H9 (cell line): ENCODE measurements at regions not wholly inside any gene's neighbourhood (a gene's known extent, or its start where the extent isn't known, plus 50 kb on each side); places are given as distances from the start of the nearest gene placed in this dataset.

Experiments
- DNase-seq: peaks from one replicate; pipeline ENCODE4 v3.0.0-alpha.2; 2017
- H2AFZ ChIP-seq: one replicate; pipeline ENCODE4 v1.6.1; 2013; ENCODE audit warnings: mild to moderate bottlenecking, low read length, control low read depth, moderate library complexity
- H2AK5ac ChIP-seq: 2 replicates; pipeline ENCODE4 v1.6.1; 2013; ENCODE audit warnings: low read length, control low read depth, mixed read lengths; ENCODE audit not compliant: insufficient read length
- H2BK120ac ChIP-seq: one replicate; pipeline ENCODE4 v1.6.1; 2013; ENCODE audit warnings: low read depth, mild to moderate bottlenecking, low read length, control low read depth, inconsistent platforms; ENCODE audit not compliant: poor library complexity, severe bottlenecking
- H2BK12ac ChIP-seq: 2 replicates; pipeline ENCODE4 v1.6.1; 2013; ENCODE audit warnings: low read length, control low read depth, mixed read lengths, low read depth; ENCODE audit not compliant: insufficient read length
- H2BK15ac ChIP-seq: 2 replicates; pipeline ENCODE4 v1.6.1; 2013; ENCODE audit warnings: low read depth, low read length, control low read depth
- H2BK20ac ChIP-seq: one replicate; pipeline ENCODE4 v1.6.1; 2013; ENCODE audit warnings: low read depth, mild to moderate bottlenecking, low read length, control low read depth, inconsistent platforms; ENCODE audit not compliant: poor library complexity, severe bottlenecking
- H2BK5ac ChIP-seq: 2 replicates; pipeline ENCODE4 v1.6.1; 2013; ENCODE audit warnings: low read length, control low read depth, mixed read lengths; ENCODE audit not compliant: insufficient read length
- H3K14ac ChIP-seq: 2 replicates; pipeline ENCODE4 v1.6.1; 2013; ENCODE audit warnings: low read length, control low read depth; ENCODE audit not compliant: insufficient read depth
- H3K18ac ChIP-seq: 2 replicates; pipeline ENCODE4 v1.6.1; 2013; ENCODE audit warnings: low read depth, mild to moderate bottlenecking, mixed read lengths, low read length, control low read depth; ENCODE audit not compliant: insufficient read length
- H3K23ac ChIP-seq: 2 replicates; pipeline ENCODE4 v1.6.1; 2013; ENCODE audit warnings: low read length, control low read depth, mixed read lengths, low read depth; ENCODE audit not compliant: insufficient read length
- H3K23me2 ChIP-seq: 2 replicates; pipeline ENCODE4 v1.6.1; 2013; ENCODE audit warnings: low read depth, mild to moderate bottlenecking, mixed read lengths, low read length, control low read depth; ENCODE audit not compliant: insufficient read length, poor library complexity, severe bottlenecking
- H3K27ac ChIP-seq: 2 replicates; pipeline ENCODE4 v1.5.1; 2013; ENCODE audit warnings: low read length, control low read depth, mixed read lengths, low read depth; ENCODE audit not compliant: insufficient read length
- H3K27me3 ChIP-seq: 2 replicates; pipeline ENCODE4 v1.6.1; 2013; ENCODE audit warnings: low read length, control low read depth, inconsistent platforms; ENCODE audit not compliant: insufficient read depth
- H3K4ac ChIP-seq: 2 replicates; pipeline ENCODE4 v1.6.1; 2013; ENCODE audit warnings: low read depth, mild to moderate bottlenecking, control low read depth, inconsistent platforms, low read length, moderate library complexity
- H3K4me1 ChIP-seq: 2 replicates; pipeline ENCODE4 v1.6.1; 2013; ENCODE audit warnings: low read length, control low read depth, inconsistent platforms; ENCODE audit not compliant: insufficient read depth
- H3K4me2 ChIP-seq: 2 replicates; pipeline ENCODE4 v1.6.1; 2013; ENCODE audit warnings: low read length, control low read depth, mixed read lengths; ENCODE audit not compliant: insufficient read length, insufficient read depth
- H3K56ac ChIP-seq: 2 replicates; pipeline ENCODE4 v1.6.1; 2013; ENCODE audit warnings: low read depth, mild to moderate bottlenecking, mixed read lengths, low read length, control low read depth; ENCODE audit not compliant: insufficient read length
- H3K79me1 ChIP-seq: 2 replicates; pipeline ENCODE4 v1.6.1; 2013; ENCODE audit warnings: low read depth, mild to moderate bottlenecking, moderate library complexity, low read length, control low read depth, inconsistent platforms; ENCODE audit not compliant: insufficient read depth, poor library complexity, severe bottlenecking
- H3K79me2 ChIP-seq: 2 replicates; pipeline ENCODE4 v1.6.1; 2013; ENCODE audit warnings: low read length, control low read depth, inconsistent platforms; ENCODE audit not compliant: insufficient read depth
- H3K9ac ChIP-seq: 2 replicates; pipeline ENCODE4 v1.6.1; 2013; ENCODE audit warnings: low read length, control low read depth, mixed read lengths; ENCODE audit not compliant: insufficient read length; ENCODE audit errors: extremely low read depth
- H3K9me3 ChIP-seq: one replicate; pipeline ENCODE4 v1.6.1; 2013; ENCODE audit warnings: low read depth, low read length, inconsistent platforms; ENCODE audit not compliant: control insufficient read depth
- H3T11ph ChIP-seq: one replicate; pipeline ENCODE4 v1.6.1; 2013; ENCODE audit warnings: mild to moderate bottlenecking, low read length, control low read depth, inconsistent platforms
- H4K20me1 ChIP-seq: one replicate; pipeline ENCODE4 v1.6.1; 2013; ENCODE audit not compliant: control insufficient read depth, insufficient read length, insufficient read depth
- H4K5ac ChIP-seq: 2 replicates; pipeline ENCODE4 v1.6.1; 2013; ENCODE audit warnings: low read depth, mild to moderate bottlenecking, mixed read lengths, low read length, control low read depth; ENCODE audit not compliant: insufficient read length
- H4K8ac ChIP-seq: replicated peaks from 2 replicates; pipeline ENCODE4 v1.6.1; 2013; ENCODE audit warnings: low read length, control low read depth, mixed read lengths, low read depth; ENCODE audit not compliant: insufficient read length
- H4K91ac ChIP-seq: 2 replicates; pipeline ENCODE4 v1.6.1; 2013; ENCODE audit warnings: low read depth, mild to moderate bottlenecking, moderate library complexity, mixed read lengths, low read length, control low read depth; ENCODE audit not compliant: insufficient read length
- H3K27ac Mint-ChIP-seq, 3 experiments: 2 replicates in 2 of 3; 3 replicates in 1 of 3; pipeline ENCODE4 v1.8.0; 2020 to 2021; ENCODE audit warnings: mixed read lengths in 3 of 3, mild to moderate bottlenecking in 1 of 3, moderate library complexity in 1 of 3
- H3K27me3 Mint-ChIP-seq: 2 replicates; pipeline ENCODE4 v1.8.0; 2021; ENCODE audit warnings: low read depth, mild to moderate bottlenecking, moderate library complexity, mixed read lengths
- H3K36me3 Mint-ChIP-seq, 3 experiments: 2 replicates in 2 of 3; 3 replicates in 1 of 3; pipeline ENCODE4 v1.8.0; 2020 to 2021; ENCODE audit warnings: low read depth in 3 of 3, mixed read lengths in 3 of 3; ENCODE audit not compliant: insufficient read depth in 1 of 3
- H3K4me1 Mint-ChIP-seq, 2 experiments: 2 replicates each; pipeline ENCODE4 v1.8.0; 2020; ENCODE audit warnings: mixed read lengths in 2 of 2
- H3K4me3 Mint-ChIP-seq, 2 experiments: 2 replicates in 1 of 2; 3 replicates in 1 of 2; pipeline ENCODE4 v1.8.0; 2020 to 2021; ENCODE audit warnings: mild to moderate bottlenecking in 2 of 2, mixed read lengths in 2 of 2, moderate library complexity in 1 of 2
- H3K9me3 Mint-ChIP-seq, 2 experiments: 2 replicates in 1 of 2; 3 replicates in 1 of 2; pipeline ENCODE4 v1.8.0; 2020; ENCODE audit warnings: mild to moderate bottlenecking in 2 of 2, mixed read lengths in 2 of 2, moderate library complexity in 1 of 2
- CTCF ChIP-seq: fragments of 200-600 bp; sonication (generic); conservative IDR thresholded peaks from 3 replicates; pipeline ENCODE4 v1.8.0; 2021; ENCODE audit warnings: antibody characterized with exemption, mild to moderate bottlenecking
- WGBS: extraction: QIAGEN DNeasy Blood & Tissue Kit; methylation state at CpG from one replicate; pipeline ENCODE4 v1.1.7; 2013; ENCODE audit warnings: missing lambda C conversion rate, low lambda C conversion rate, mixed read lengths; ENCODE audit not compliant: insufficient read length; ENCODE audit errors: extremely low coverage; 5-methylcytosine and 5-hydroxymethylcytosine counted together

GRCh38 chr4:96102541-96103026 is 262.7 kb downstream of the PDHA2 start:
- Histone ChIP-seq H3K9ac (no peak overlapping the region), H4K20me1 (no peaks in the 10 kb centered on the region), H3K79me1 (no peaks in the 10 kb centered on the region), H2BK15ac (no peak overlapping the region), H3K23ac (no peak overlapping the region), H3K79me2 (no peaks in the 10 kb centered on the region), H2AFZ (no peak overlapping the region), H2BK120ac (no peak overlapping the region), H2BK12ac (no peak overlapping the region), H3K14ac (no peak overlapping the region), H3K4ac (no peak overlapping the region), H3K4me1 (no peaks in the 10 kb centered on the region), H3K18ac (no peak overlapping the region), H2AK5ac (no peak overlapping the region), H2BK20ac (no peak overlapping the region), H4K91ac (no peak overlapping the region), H3T11ph (no peak overlapping the region), H2BK5ac (no peak overlapping the region), H3K23me2 (no peaks in the 10 kb centered on the region), H4K8ac (no peak overlapping the region), H3K4me2 (no peak overlapping the region), H3K56ac (no peak overlapping the region), H3K27me3 (no peaks in the 10 kb centered on the region; the same call in 1 of the 2 replicates), H4K5ac (no peak overlapping the region), H3K27ac (no peak overlapping the region), H3K9me3 (no peaks in the 10 kb centered on the region)
- Mint-ChIP-seq H3K4me1 (peaks cover 0 to 1% of the 10 kb centered on the region in 2 experiments; a peak in 2 of 4 replicates), H3K9me3 (peaks cover 0 to 6% of the 10 kb centered on the region in 2 experiments; a peak in 3 of 5 replicates), H3K27me3 (no peaks in the 10 kb centered on the region; the same call in 1 of the 2 replicates), H3K36me3 (peaks cover 0 to 3% (median 0%) of the 10 kb centered on the region in 3 experiments; a peak in 3 of 7 replicates), H3K27ac (peak overlapping the region in 1 of 3 experiments; percentile 81; a peak in 2 of 7 replicates), H3K4me3 (no peak overlapping the region)
- DNase-seq, result no peak
- WGBS, result no CpG with 5 or more reads among the region's 3 CpGs
- TF ChIP-seq CTCF, result no peak
